KOPT-K1 (cell line): ENCODE measurements at regions not wholly inside any gene's neighbourhood (a gene's known extent, or its start where the extent isn't known, plus 50 kb on each side); places are given as distances from the start of the nearest gene placed in this dataset.

Experiments
- H3K27ac ChIP-seq: fragments of 200-600 bp; sonication (generic); 2 replicates; pipeline ENCODE4 v1.5.1; 2016; ENCODE audit warnings: antibody characterized with exemption, mild to moderate bottlenecking, low read depth, low read length; ENCODE audit not compliant: poor library complexity, severe bottlenecking
- H3K36me3 ChIP-seq: fragments of 200-600 bp; sonication (generic); 2 replicates; pipeline ENCODE4 v1.5.1; 2017; ENCODE audit warnings: antibody characterized with exemption, mild to moderate bottlenecking, low read length, moderate library complexity; ENCODE audit not compliant: insufficient read depth
- H3K9me3 ChIP-seq: fragments of 200-600 bp; sonication (generic); 2 replicates; pipeline ENCODE4 v1.5.1; 2017; ENCODE audit warnings: antibody characterized with exemption, low read length, mild to moderate bottlenecking; ENCODE audit not compliant: insufficient read depth, poor library complexity, severe bottlenecking

DNA sequence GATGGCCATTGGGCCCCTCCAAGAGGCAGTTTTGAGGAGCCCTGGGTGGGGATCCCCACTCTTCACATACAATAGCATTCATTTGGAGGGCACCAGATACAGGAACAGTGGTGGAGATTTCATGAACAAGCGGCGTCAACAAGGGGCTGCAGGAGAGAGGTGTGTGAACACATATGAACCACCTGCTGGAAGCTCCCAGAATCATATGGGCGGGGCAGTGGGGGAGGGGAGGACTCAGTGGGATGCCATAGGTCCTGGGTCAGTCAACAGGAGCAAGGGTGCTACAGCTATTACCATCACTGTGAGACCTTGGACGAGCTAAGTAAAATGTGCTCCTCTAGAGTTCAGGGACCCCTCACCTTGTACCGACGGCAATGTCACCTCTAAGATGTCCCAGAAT, 100.4 kb upstream of the IRF2BP2 start:
- Histone ChIP-seq H3K9me3 (no peaks in the 10 kb centered on the region), H3K27ac (no peak overlapping the region), H3K36me3 (no peaks in the 10 kb centered on the region)

DNA sequence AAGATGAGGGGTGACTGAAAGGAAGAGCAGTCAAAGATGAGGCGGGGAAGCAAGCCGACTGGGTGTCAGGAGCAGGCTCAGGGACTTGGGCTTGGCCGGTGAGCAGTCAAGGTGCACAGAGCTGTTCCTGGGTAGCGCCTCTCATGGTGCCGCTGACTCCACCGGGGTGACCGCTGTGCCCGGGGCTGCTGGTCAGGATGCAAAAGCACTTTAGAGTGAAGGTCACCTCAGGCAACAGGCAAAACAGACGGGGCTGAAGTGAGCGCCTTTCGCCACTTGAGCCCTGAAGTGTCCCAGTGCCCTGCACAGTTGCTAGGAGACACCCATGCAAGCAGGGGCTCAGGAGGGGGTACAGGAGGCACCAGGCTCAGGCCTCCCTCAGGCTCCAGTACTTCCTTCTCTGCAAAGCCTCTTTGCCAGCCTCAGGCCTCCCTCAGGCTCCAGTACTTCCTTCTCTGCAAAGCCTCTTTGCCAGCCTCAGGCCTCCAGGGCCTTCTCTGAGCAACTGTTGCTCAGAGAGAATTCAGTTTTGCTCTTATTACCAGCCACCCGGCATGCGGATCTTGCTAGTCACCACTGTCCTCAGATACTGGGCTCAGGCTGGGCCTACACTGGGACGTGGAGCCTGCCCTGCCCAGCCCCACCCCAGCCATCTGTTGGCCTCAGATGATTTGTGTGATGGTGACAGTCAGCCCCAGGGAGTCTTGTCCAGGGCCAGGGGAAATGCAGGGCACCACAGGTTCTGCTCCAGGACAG, 99.7 kb upstream of the IRF2BP2 start:
- Histone ChIP-seq H3K9me3 (no peaks in the 10 kb centered on the region), H3K36me3 (no peaks in the 10 kb centered on the region), H3K27ac (no peak overlapping the region)

DNA sequence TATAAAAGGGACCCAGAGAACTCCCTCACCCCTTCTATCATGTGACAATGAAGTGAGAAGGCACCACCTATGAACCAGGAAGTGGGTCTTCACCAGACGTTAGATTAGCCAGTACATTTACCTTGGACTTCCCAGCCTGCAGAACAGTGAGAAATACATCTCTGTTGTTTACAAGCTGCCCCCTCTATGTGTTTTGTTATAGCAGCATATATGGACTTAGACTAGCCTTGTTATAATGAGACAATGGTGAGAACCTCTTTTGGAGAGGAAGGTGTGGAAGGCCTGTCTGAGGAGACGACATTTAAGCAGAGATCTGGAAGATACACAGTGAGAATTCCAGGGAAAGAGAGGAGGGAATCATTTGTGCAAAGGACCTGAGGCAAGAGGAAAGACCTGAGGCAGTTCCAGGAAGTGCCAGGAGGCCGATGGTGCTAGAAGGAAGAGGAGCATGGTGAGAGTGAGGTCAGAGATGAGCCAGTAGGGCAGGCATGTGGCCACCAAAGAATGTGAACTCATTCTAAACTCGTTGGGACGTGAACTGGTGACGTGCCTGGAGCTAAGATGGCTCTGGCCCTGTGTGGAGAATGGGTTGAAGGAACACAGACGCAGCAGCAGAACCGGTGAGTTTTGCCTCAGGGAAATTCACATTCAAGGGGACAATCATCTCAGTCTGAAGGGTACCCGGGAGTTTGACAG, 98.9 kb upstream of the IRF2BP2 start:
- H3K27ac ChIP-seq: no peak overlapping the region
- H3K9me3 ChIP-seq: no peaks in the 10 kb centered on the region
- no peaks in the 10 kb centered on the region for H3K36me3 ChIP-seq

DNA sequence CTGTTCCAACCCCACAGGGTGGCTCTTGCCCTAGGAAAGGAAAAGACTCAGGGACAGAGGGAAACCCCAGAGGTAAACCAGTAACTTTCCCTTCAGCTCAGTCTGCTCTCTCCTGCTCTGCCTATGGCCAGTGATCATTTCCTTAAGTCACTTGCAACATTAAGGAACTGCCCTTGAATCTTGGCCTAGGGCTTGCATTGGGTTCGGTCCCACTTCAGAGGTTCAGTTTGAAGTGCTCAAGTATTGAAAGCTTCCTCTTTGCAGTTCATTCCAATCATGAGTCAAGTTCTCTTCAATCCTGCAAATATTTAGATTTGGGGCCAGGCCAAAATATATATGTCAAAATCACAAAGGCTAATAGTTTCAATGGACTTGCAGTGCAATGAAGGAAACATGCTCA, 97.7 kb upstream of the IRF2BP2 start:
- Histone ChIP-seq H3K9me3 (no peaks in the 10 kb centered on the region), H3K36me3 (no peaks in the 10 kb centered on the region), H3K27ac (no peak overlapping the region)

DNA sequence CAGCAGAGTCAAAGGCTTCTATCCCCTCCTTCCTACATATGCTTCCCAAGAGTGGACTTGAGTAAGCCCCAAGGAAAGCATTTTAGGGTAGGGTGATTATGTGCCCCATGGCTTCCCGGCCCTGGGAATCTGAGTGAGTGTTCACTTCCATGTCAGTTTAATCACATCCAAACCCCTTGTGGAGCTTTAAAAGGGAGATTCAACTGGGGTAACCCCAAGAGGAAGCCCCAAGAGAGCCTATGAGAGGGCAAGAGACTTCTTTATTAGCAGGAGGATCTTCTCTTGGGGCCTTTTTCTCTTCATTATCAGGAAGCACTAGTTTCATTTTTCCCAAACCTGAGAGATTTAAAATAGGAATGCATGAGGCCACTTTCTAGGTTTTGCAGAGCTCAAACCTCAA, 97.0 kb upstream of the IRF2BP2 start:
- no peak overlapping the region for H3K27ac ChIP-seq
- no peaks in the 10 kb centered on the region for H3K36me3 ChIP-seq
- H3K9me3 ChIP-seq: no peaks in the 10 kb centered on the region

DNA sequence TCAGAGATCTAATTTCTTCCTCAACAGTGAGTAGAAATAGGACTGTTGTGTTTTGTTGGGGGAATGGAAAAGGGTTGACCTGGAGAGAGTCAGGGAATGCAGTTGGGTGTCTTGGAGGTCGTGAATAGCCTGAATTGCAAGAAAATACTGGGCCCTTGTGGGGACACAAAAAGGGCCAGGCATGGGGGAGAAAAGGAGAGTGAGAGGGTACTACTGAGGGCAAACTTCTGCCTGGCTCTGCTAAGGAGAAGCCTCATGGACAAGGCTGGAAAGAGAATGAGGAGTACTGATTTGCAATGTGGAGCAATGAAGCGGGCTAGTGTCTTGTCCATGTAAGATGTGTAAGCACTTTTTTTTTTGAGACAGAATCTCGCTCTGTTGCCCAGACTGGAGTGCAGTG, 96.2 kb upstream of the IRF2BP2 start:
- Histone ChIP-seq H3K27ac (no peak overlapping the region), H3K36me3 (no peaks in the 10 kb centered on the region), H3K9me3 (no peaks in the 10 kb centered on the region)

DNA sequence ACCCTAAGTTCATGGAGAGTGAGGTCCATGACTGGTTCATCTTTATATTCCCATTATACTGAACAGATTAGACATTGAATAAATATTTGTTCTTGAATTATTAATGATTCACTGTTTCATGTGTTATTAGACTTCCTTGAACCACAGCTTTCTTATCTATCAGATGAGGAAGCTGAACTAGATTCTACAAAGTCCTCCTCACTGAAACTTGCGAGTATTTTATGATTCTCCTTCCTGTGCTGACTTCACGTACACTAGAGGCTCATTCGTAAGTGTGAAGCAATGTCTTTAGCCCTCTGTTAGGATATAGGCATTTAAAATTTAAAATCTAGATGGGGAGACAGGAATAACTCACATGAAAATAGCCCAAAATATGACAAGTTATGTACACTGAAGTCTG, 95.6 kb upstream of the IRF2BP2 start:
- H3K9me3 ChIP-seq: no peaks in the 10 kb centered on the region
- H3K36me3 ChIP-seq: no peaks in the 10 kb centered on the region
- H3K27ac ChIP-seq: no peak overlapping the region

DNA sequence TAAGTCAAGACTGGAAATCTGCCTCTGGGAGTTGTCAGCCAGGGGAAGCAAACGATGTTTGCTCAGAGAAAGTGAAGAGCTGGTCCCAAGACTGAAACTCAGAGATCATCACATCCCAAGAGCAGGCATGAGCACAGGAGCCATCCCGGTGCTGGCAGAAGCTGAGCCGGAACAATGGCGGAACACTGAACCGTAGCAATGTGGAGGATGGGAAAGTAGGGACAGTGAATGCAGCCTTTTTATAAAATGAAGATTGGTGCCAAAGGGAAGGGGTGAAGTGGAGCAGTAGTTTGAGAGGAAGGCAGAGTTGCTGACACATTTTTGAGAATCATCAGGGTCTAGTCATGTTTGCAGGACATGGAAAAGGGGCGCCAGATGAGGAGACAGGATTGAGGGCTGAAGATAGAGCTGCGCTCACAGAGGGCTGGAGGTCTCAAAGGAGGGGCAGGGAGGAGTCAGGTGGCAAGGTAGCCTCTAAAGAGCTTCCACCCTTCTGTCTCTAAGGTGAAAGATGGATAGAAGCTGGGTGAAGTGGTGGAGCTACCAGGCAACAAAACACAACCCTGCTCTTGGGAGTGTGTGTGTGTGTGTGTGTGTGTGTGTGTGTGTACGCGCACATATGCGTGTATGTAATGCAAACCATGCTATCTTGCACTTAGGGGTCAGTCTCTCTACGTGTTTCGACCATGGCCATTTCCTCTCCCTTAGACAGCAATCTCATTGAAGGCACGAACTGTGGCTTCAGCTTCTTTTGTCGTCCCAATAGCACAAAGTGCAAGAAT, 94.3 kb upstream of the IRF2BP2 start:
- no peak overlapping the region for H3K27ac ChIP-seq
- no peaks in the 10 kb centered on the region for H3K36me3 ChIP-seq
- no peaks in the 10 kb centered on the region for H3K9me3 ChIP-seq

DNA sequence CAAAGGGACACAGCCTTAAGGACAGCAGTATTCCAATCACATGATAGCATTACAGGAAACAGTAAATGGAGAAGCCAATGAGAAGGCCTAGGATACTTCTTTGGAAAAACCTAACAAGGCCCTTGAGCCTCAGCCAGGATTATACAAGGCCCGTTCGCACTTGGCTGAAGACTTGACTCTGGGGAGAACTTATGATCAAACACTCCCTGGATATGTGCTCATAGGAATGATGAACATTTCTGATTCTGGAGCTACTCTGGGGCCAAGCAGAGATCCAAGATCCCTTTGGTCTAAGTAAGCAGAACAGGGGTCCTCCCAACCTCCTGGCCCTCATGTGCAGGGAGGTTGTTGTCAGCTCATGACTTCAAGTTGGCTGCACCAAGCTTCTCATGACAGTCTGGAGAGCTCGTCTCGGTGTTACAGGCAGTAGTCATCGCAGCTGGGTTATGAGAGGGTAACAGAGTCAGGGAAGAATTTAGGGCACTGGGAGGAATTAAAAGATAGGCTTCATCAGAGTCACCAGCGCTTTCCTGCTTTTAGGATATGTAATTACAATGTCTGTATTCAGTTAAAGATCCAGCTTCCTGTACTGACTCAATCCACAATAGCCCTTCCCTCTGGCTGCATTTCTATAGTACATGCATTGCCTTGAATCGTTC, 92.5 kb upstream of the IRF2BP2 start:
- Histone ChIP-seq H3K27ac (no peak overlapping the region), H3K9me3 (no peaks in the 10 kb centered on the region), H3K36me3 (no peaks in the 10 kb centered on the region)

DNA sequence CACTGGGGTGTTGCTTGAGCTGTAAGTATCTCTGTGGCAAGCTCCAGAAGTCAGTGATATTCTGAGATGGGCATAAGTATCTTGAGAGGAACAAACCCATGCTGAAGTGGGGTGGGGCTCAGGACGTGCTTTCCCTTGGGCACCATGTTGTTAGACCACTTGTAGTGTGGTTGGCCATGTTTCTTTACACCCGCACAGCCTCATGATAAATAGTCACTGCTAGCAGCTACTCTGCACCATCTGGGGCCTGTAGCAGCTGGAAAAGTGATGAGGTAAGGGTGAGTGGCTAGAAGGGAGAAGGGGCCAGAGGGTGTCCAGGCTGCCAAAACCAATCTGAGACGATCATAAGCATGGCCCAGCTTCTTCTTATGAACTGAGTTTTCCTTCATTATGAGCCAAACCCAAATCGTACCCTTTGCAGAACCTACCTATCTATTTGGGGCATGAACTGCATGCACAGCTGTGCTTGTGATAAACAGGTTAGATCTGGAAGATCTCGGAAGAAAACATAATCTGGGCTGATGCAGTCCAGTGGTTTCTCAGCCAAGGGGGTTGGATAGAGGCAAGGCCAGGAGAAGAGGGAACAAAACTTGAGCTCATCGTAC, 91.9 kb upstream of the IRF2BP2 start:
- no peak overlapping the region for H3K27ac ChIP-seq
- H3K36me3 ChIP-seq: no peaks in the 10 kb centered on the region
- H3K9me3 ChIP-seq: no peaks in the 10 kb centered on the region

DNA sequence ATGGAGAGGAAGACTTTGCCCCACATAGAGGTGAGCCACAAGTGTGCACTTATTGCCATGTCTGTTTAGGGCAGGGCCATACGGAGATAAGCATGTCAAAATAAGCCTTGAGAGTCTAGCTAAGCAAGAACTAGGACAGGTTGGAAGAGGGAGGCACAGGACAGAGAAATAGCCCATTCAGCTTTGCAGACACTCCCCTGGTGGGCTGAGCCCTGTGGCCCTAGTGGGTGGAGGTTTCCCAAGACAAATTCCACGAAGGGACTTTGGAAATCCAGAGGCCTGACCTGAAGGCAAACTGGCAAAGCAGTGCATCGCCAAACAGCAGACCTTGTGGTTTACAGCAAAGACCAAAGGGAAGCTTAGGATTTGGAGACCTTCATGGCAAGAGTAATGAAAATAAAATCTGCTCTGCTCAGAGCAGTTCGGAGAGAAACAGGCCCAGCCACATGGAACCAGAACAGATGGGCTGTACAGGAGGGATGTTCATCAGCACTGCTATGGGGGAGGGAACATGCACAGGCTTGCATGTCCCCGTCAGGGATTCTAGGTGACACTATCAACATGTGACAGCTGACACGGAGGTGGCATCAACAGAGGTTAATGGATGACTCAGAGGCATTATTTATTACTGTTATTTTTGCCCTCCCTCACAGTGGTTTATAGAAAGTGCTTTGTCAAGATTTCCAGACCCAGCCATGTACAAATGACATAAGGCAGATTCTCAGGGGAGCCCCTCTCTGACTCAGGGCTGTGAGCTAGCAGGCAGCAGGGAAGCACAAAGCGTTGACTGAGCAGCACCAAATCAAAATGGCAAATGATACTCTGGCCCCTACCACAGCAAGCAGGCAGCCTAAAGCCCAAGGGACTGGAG, 90.1 kb upstream of the IRF2BP2 start:
- Histone ChIP-seq H3K9me3 (no peaks in the 10 kb centered on the region), H3K36me3 (no peaks in the 10 kb centered on the region), H3K27ac (no peak overlapping the region)

DNA sequence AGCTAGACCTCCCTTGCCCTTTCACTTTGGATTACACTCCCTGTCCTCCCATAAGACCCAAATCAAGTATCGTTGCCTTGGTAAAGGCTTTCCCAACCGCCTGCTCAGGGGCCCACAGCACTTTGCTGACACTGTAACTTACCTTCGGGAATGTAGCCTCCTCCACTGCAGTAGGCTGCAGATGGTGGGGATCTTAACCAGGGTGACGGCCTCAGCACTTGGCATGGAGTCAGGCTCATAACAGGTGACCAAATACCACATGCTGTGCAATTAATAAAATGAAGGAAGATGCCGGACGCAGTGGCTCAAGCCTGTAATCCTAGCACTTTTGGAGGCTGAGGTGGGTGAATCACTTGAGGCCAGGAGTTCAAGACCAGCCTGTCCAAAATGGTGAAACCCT, 88.7 kb upstream of the IRF2BP2 start:
- Histone ChIP-seq H3K9me3 (no peaks in the 10 kb centered on the region), H3K27ac (no peak overlapping the region), H3K36me3 (no peaks in the 10 kb centered on the region)

DNA sequence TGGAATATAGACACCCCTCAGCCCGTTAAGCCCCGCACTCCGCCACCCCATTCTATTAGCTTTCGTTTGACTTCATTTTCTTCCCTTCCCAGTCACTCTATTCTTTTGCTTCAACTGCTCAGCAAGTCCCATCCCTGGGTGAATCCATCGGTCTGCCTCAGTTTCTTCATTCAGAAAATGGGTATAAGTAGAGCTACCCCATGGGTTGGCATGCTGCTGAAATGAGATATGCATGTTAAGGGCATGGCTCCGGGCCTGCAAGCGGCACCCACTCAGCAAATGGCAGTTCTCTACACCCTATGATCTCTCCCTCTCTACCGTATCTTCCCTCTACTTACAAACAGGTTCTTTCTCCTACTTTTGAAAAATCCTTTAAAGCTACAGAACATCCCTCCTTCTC, 87.8 kb upstream of the IRF2BP2 start:
- Histone ChIP-seq H3K27ac (no peak overlapping the region), H3K9me3 (no peaks in the 10 kb centered on the region), H3K36me3 (no peaks in the 10 kb centered on the region)

DNA sequence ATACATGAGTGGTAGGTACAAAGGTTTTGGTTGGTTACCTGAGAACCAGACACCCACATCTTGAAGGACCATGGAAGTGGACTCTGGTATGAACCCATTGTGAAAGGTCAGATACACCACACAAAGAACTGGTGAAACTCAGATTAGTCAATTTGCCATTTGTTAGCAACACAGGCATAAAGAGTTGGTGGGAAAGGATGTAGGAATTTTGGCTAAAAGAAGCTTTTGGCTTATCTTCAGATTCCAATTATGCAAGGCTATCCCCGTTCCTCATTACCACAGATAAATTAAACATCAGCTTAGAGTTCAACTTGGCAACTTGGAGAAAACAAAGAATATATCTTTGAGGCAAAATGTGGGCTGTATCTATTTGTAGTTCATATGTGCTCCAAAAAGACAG, 87.0 kb upstream of the IRF2BP2 start:
- H3K27ac ChIP-seq: no peak overlapping the region
- no peaks in the 10 kb centered on the region for H3K36me3 ChIP-seq
- no peaks in the 10 kb centered on the region for H3K9me3 ChIP-seq
